ENCODE measurements at regions not wholly inside any gene's neighbourhood (a gene's known extent, or its start where the extent isn't known, plus 50 kb on each side); places are given as distances from the start of the nearest gene placed in this dataset.

- TF ChIP-seq CTCF (conservative IDR thresholded peaks at IDR 0.05): no peak
- no peak for TF ChIP-seq EZH2 (IDR thresholded peaks at IDR 0.05; ENCODE audit: low read depth)
Observed at GRCh38 chr4:125168531-125168930, 146.2 kb upstream of the FAT4 start.
